GM23338 (cell line): ENCODE measurements at regions not wholly inside any gene's neighbourhood (a gene's known extent, or its start where the extent isn't known, plus 50 kb on each side); places are given as distances from the start of the nearest gene placed in this dataset.

Experiments used
- CREB1 ChIP-seq: fragments of 250-450 bp; sonication (Bioruptor Pico); IDR thresholded peaks from 2 replicates; pipeline ENCODE4 v1.5.0; 2020; ENCODE audit warnings: low read depth, mild to moderate bottlenecking, moderate library complexity
- ETS1 ChIP-seq: IDR thresholded peaks from 2 replicates; pipeline ENCODE4 v1.6.1; 2016; ENCODE audit warnings: antibody characterized with exemption
- EZH2 ChIP-seq: fragments of 200-600 bp; sonication (generic); IDR thresholded peaks from one replicate; pipeline ENCODE4 v1.8.0; 2017; ENCODE audit warnings: antibody characterized with exemption, mild to moderate bottlenecking, low read depth; ENCODE audit not compliant: unreplicated experiment
- EZH2phosphoT487 ChIP-seq: fragments of 200-600 bp; sonication (generic); IDR thresholded peaks from one replicate; pipeline ENCODE4 v1.8.1; 2018; ENCODE audit warnings: antibody characterized with exemption; ENCODE audit not compliant: unreplicated experiment
- JUNB ChIP-seq: IDR thresholded peaks from one replicate; pipeline ENCODE4 v1.6.1; 2016; ENCODE audit warnings: antibody characterized with exemption; ENCODE audit not compliant: unreplicated experiment
- POLR2AphosphoS5 ChIP-seq: IDR thresholded peaks from 2 replicates; pipeline ENCODE4 v1.6.1; 2016; ENCODE audit warnings: antibody characterized with exemption, low read depth
- STAT1 ChIP-seq: IDR thresholded peaks from one replicate; pipeline ENCODE4 v1.6.1; 2016; ENCODE audit warnings: antibody characterized with exemption; ENCODE audit not compliant: unreplicated experiment
- ZNF462 ChIP-seq: fragments of 250-450 bp; sonication (Bioruptor Pico); IDR thresholded peaks from 2 replicates; pipeline ENCODE4 v1.5.0; 2020; ENCODE audit warnings: mild to moderate bottlenecking, moderate library complexity
- TF ChIP-seq, protein P1 (sequence below), 2 experiments: fragments of 200-600 bp in 1 of 2; sonication (generic) in 1 of 2; conservative IDR thresholded peaks; 2 replicates each; pipeline versions ENCODE4 v1.5.1 to v1.6.1; 2016 to 2017; ENCODE audit warnings: antibody characterized with exemption in 2 of 2, low read depth in 2 of 2, mild to moderate bottlenecking in 2 of 2, moderate library complexity in 1 of 2
- TF ChIP-seq, protein P2 (sequence below): IDR thresholded peaks from one replicate; pipeline ENCODE4 v1.6.1; 2018; ENCODE audit warnings: antibody characterized with exemption; ENCODE audit not compliant: unreplicated experiment

GRCh38 chr10:8674230-8674629, 619.7 kb downstream of the GATA3 start:
- TF ChIP-seq, protein P1, sequence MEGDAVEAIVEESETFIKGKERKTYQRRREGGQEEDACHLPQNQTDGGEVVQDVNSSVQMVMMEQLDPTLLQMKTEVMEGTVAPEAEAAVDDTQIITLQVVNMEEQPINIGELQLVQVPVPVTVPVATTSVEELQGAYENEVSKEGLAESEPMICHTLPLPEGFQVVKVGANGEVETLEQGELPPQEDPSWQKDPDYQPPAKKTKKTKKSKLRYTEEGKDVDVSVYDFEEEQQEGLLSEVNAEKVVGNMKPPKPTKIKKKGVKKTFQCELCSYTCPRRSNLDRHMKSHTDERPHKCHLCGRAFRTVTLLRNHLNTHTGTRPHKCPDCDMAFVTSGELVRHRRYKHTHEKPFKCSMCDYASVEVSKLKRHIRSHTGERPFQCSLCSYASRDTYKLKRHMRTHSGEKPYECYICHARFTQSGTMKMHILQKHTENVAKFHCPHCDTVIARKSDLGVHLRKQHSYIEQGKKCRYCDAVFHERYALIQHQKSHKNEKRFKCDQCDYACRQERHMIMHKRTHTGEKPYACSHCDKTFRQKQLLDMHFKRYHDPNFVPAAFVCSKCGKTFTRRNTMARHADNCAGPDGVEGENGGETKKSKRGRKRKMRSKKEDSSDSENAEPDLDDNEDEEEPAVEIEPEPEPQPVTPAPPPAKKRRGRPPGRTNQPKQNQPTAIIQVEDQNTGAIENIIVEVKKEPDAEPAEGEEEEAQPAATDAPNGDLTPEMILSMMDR (conservative IDR thresholded peaks at IDR 0.05; ENCODE audit: low read depth in 2 of 2): no peak
- no peak for TF ChIP-seq EZH2
- TF ChIP-seq JUNB: no peak
- no peak for TF ChIP-seq ETS1
- TF ChIP-seq ZNF462 (CRISPR knock-in tag): no peak
- TF ChIP-seq EZH2phosphoT487: no peak
- TF ChIP-seq, protein P2, sequence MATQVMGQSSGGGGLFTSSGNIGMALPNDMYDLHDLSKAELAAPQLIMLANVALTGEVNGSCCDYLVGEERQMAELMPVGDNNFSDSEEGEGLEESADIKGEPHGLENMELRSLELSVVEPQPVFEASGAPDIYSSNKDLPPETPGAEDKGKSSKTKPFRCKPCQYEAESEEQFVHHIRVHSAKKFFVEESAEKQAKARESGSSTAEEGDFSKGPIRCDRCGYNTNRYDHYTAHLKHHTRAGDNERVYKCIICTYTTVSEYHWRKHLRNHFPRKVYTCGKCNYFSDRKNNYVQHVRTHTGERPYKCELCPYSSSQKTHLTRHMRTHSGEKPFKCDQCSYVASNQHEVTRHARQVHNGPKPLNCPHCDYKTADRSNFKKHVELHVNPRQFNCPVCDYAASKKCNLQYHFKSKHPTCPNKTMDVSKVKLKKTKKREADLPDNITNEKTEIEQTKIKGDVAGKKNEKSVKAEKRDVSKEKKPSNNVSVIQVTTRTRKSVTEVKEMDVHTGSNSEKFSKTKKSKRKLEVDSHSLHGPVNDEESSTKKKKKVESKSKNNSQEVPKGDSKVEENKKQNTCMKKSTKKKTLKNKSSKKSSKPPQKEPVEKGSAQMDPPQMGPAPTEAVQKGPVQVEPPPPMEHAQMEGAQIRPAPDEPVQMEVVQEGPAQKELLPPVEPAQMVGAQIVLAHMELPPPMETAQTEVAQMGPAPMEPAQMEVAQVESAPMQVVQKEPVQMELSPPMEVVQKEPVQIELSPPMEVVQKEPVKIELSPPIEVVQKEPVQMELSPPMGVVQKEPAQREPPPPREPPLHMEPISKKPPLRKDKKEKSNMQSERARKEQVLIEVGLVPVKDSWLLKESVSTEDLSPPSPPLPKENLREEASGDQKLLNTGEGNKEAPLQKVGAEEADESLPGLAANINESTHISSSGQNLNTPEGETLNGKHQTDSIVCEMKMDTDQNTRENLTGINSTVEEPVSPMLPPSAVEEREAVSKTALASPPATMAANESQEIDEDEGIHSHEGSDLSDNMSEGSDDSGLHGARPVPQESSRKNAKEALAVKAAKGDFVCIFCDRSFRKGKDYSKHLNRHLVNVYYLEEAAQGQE: no peak
- no peak for TF ChIP-seq CREB1 (CRISPR knock-in tag)
- TF ChIP-seq POLR2AphosphoS5: no peak
- TF ChIP-seq STAT1: no peak
